Calu3 (cell line): ENCODE measurements at regions not wholly inside any gene's neighbourhood (a gene's known extent, or its start where the extent isn't known, plus 50 kb on each side); places are given as distances from the start of the nearest gene placed in this dataset.

Source experiments
- BruUV-seq: library from RNA; stranded (reverse); fragments of 400-500 nt; replicated peaks from 2 replicates; lab custom pipeline; 2021; lab: Mats Ljungman, UMichigan
- CTCF ChIA-PET: fragments of 300-600 bp; sonication (Branson Sonifier 250); formaldehyde crosslinking; loops from one replicate; lab custom pipeline; 2022; ENCODE audit warnings: antibody characterized with exemption; lab: Charles Lee
- DNase-seq: peaks from one replicate; pipeline ENCODE4 v3.0.0; 2022
- H3K27ac Mint-ChIP-seq: one replicate; pipeline ENCODE4 v1.8.0; 2022; ENCODE audit warnings: mixed read lengths; ENCODE audit not compliant: unreplicated experiment
- H3K27me3 Mint-ChIP-seq: one replicate; pipeline ENCODE4 v1.8.0; 2022; ENCODE audit warnings: mixed read lengths; ENCODE audit not compliant: unreplicated experiment
- H3K36me3 Mint-ChIP-seq: one replicate; pipeline ENCODE4 v1.8.0; 2022; ENCODE audit warnings: mild to moderate bottlenecking, moderate library complexity, mixed read lengths; ENCODE audit not compliant: insufficient read depth, unreplicated experiment
- H3K4me1 Mint-ChIP-seq: one replicate; pipeline ENCODE4 v1.8.0; 2022; ENCODE audit warnings: mild to moderate bottlenecking, low read depth, mixed read lengths; ENCODE audit not compliant: unreplicated experiment
- H3K4me3 Mint-ChIP-seq: one replicate; pipeline ENCODE4 v1.8.0; 2022; ENCODE audit warnings: mild to moderate bottlenecking, low read depth, moderate library complexity, mixed read lengths; ENCODE audit not compliant: unreplicated experiment
- H3K9me3 Mint-ChIP-seq: one replicate; pipeline ENCODE4 v1.8.0; 2022; ENCODE audit warnings: low read depth, mixed read lengths; ENCODE audit not compliant: unreplicated experiment
- intact Hi-C: fragments of 100-400 bp; cut with micrococcal nuclease; formaldehyde crosslinking; loops from one replicate; pipeline ENCODE4 v1.10.0; 2022; ENCODE audit not compliant: unreplicated experiment
- TF ChIP-seq, protein P1 (sequence below): fragments of 200-600 bp; IDR thresholded peaks from one replicate; pipeline ENCODE4 v1.8.0; 2022; ENCODE audit warnings: antibody characterized with exemption; ENCODE audit not compliant: unreplicated experiment

DNA sequence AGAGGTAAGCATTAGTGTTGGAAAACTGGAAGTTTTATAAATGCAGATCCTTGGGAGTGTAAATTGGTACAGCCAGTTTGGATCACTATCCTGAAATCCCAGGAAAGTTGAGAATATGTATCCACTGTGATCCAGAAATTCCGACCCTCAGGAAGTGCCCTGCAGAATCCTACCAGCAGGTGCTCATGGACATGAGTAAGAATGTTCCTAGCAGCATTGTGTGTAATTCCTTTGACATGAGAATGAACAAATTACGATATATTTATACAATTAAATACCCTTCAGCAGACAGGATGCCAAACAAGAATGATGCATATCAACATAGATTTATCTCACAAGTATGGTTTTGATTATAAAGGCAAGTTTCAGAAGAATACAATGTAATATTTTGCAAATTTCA, 181.6 kb downstream of the XPNPEP1 start:
- intact Hi-C loops = no loop called here
- no peak overlapping the region for H3K4me3 Mint-ChIP-seq
- TF ChIP-seq, protein P1, sequence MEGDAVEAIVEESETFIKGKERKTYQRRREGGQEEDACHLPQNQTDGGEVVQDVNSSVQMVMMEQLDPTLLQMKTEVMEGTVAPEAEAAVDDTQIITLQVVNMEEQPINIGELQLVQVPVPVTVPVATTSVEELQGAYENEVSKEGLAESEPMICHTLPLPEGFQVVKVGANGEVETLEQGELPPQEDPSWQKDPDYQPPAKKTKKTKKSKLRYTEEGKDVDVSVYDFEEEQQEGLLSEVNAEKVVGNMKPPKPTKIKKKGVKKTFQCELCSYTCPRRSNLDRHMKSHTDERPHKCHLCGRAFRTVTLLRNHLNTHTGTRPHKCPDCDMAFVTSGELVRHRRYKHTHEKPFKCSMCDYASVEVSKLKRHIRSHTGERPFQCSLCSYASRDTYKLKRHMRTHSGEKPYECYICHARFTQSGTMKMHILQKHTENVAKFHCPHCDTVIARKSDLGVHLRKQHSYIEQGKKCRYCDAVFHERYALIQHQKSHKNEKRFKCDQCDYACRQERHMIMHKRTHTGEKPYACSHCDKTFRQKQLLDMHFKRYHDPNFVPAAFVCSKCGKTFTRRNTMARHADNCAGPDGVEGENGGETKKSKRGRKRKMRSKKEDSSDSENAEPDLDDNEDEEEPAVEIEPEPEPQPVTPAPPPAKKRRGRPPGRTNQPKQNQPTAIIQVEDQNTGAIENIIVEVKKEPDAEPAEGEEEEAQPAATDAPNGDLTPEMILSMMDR = no peak
- H3K4me1 Mint-ChIP-seq = no peaks in the 10 kb centered on the region
- BruUV-seq = no TSS peak
- DNase-seq = no peak
- CTCF ChIA-PET = no interaction called here
- no peaks in the 10 kb centered on the region for H3K36me3 Mint-ChIP-seq
- H3K9me3 Mint-ChIP-seq = no peaks in the 10 kb centered on the region
- H3K27ac Mint-ChIP-seq = no peak overlapping the region
- no peaks in the 10 kb centered on the region for H3K27me3 Mint-ChIP-seq

DNA sequence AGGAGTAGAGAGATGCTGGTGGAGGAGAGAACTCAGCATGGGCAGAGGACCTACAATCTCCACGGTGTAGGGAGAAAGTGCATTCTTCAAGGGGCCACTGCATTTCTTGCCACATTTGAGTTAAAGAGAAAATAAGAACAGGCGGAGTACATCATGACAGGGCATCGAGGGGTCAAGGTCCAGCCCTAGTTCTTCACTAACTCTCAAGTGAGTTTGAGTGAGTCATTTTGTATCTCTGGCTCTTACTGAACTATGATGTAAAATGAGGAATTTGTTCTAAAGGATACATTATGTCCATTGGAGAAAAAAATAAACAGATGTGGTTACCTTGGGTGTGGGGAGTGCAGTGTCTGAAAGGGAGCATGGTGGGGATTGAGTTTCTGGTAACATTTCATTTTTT, 182.9 kb downstream of the XPNPEP1 start:
- Mint-ChIP-seq H3K27ac (no peak overlapping the region), H3K4me1 (no peaks in the 10 kb centered on the region), H3K27me3 (no peaks in the 10 kb centered on the region), H3K36me3 (no peaks in the 10 kb centered on the region), H3K9me3 (no peaks in the 10 kb centered on the region), H3K4me3 (no peak overlapping the region)
- no TSS peak for BruUV-seq
- TF ChIP-seq, protein P1 = no peak
- CTCF ChIA-PET = no interaction called here
- no peak for DNase-seq
- intact Hi-C loops = no loop called here

DNA sequence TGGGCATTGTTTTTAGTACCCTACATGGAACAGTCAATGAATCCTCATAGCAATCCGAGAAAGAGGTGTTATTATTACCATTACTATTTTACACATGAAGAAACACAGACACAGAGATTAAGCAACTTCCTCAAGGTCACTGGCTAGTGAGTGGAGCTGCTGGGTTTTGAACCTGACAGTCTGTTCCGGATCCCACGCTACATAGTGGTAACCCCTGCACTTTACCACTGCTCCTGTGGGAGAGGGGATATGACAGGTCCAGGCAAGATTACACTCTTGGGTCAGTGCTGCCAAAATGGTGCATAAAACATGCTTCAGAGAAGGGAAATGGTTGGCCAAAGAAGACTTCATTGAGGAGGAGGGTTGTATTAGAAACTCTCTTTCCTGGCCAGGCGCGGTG, 185.7 kb downstream of the XPNPEP1 start:
- H3K9me3 Mint-ChIP-seq = no peaks in the 10 kb centered on the region
- intact Hi-C loops = no loop called here
- TF ChIP-seq, protein P1 = no peak
- H3K4me1 Mint-ChIP-seq = no peaks in the 10 kb centered on the region
- H3K36me3 Mint-ChIP-seq = no peaks in the 10 kb centered on the region
- H3K27ac Mint-ChIP-seq = no peak overlapping the region
- DNase-seq = no peak
- no peak overlapping the region for H3K4me3 Mint-ChIP-seq
- no TSS peak for BruUV-seq
- no peaks in the 10 kb centered on the region for H3K27me3 Mint-ChIP-seq
- CTCF ChIA-PET = no interaction called here

DNA sequence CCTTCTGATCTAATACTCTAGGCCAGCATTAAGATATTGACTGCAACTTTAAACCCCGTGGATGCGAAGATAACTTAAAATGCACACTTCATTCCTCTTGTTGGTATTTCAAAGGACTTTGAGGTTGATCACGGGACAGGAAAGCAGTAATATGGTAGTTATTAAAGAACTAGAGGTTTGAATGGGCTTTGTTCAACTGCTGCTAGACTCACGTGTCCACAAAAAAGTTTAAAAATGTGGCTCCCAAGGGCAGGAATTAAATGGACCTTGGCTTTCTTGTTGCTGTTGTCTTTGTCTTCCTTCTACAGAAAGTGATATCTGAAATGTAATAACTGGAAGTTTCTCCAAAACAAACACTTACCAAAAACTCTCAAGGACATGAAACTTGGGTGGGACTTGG, 186.3 kb downstream of the XPNPEP1 start:
- no peak for DNase-seq
- H3K4me1 Mint-ChIP-seq = no peaks in the 10 kb centered on the region
- no TSS peak for BruUV-seq
- H3K27ac Mint-ChIP-seq = no peak overlapping the region
- CTCF ChIA-PET = no interaction called here
- intact Hi-C loops = no loop called here
- no peaks in the 10 kb centered on the region for H3K36me3 Mint-ChIP-seq
- H3K4me3 Mint-ChIP-seq = no peak overlapping the region
- TF ChIP-seq, protein P1 = no peak
- no peaks in the 10 kb centered on the region for H3K27me3 Mint-ChIP-seq
- H3K9me3 Mint-ChIP-seq = no peaks in the 10 kb centered on the region
